Retinal pigment epithelial cell (primary cell): ENCODE measurements at regions not wholly inside any gene's neighbourhood (a gene's known extent, or its start where the extent isn't known, plus 50 kb on each side); places are given as distances from the start of the nearest gene placed in this dataset.
"Not testable (repeated sequence)": the region's sequence is repeated elsewhere in the genome, so short reads cannot be mapped to it uniquely, and the experiment has no call there.

Experiments used
- DNase-seq: peaks from one replicate; pipeline ENCODE4 v3.0.0-alpha.2; 2010; ENCODE audit warnings: low read depth
- H3K4me3 ChIP-seq: 2 replicates; pipeline ENCODE4 v1.5.1; 2011; ENCODE audit warnings: mild to moderate bottlenecking, low read length, control low read depth, moderate library complexity
- TF ChIP-seq, protein P1 (sequence below): conservative IDR thresholded peaks from 2 replicates; pipeline ENCODE4 v1.5.1; 2011; ENCODE audit warnings: low read depth, low read length, control low read depth, inconsistent platforms

DNA sequence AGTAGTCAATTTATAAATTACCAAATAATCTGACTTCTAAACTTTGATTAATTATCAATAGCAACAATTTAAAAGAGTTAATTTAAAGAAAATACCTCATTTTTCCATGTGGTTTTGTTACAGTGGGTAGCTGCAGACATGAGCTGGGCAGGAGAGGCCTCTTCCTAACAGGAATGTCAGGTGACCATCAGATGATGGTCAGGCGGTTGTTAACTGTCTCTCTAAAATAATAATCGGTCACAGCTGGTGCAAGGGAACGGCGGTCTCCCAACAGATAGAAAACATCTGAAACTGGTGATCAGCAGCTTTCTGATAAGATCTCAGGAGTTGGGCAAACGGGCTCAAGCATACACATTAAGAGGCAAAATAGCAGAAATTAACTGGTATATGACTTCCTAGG is 342.7 kb upstream of the CYLC2 start:
- DNase-seq: no peak
- H3K4me3 ChIP-seq: no peak overlapping the region
- TF ChIP-seq, protein P1, sequence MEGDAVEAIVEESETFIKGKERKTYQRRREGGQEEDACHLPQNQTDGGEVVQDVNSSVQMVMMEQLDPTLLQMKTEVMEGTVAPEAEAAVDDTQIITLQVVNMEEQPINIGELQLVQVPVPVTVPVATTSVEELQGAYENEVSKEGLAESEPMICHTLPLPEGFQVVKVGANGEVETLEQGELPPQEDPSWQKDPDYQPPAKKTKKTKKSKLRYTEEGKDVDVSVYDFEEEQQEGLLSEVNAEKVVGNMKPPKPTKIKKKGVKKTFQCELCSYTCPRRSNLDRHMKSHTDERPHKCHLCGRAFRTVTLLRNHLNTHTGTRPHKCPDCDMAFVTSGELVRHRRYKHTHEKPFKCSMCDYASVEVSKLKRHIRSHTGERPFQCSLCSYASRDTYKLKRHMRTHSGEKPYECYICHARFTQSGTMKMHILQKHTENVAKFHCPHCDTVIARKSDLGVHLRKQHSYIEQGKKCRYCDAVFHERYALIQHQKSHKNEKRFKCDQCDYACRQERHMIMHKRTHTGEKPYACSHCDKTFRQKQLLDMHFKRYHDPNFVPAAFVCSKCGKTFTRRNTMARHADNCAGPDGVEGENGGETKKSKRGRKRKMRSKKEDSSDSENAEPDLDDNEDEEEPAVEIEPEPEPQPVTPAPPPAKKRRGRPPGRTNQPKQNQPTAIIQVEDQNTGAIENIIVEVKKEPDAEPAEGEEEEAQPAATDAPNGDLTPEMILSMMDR: no peak

DNA sequence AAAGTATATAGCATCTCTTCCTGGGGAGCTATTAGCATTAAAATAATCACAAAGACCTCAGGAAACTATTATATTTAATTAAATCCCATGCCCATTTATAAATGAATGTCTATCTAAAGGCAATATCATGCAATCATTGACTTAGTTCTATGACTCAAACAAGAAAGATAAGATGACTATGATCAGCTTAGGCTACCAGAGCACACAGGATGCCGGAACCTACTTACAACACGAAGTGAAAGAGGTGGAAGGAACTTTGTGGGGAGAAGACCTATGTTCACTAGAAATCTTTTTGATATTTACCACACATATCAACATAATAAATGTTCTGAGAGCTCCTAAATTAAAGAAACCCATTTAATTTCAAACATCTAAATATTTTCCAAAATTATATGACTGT is 344.2 kb upstream of the CYLC2 start:
- no peak for DNase-seq
- TF ChIP-seq, protein P1: no peak
- no peak overlapping the region for H3K4me3 ChIP-seq

DNA sequence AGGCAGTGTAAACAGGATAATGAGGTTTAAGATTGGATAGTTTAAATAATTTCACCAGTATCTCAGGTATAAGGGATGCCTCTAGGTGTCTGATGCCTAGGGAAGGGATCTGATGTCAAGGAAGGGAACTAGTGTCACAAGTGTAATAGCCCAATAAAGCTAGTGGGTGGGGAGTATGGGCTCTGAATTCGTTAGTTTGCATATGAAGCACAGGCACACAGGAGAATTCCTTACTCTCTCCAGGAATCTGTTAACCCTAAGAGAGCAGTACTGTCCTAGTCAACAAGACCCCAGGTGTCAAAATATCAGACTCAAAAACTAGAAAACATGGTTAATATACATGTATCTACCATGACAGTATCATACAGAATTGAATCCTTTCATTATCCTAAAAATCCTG is 352.5 kb upstream of the CYLC2 start:
- no peak overlapping the region for H3K4me3 ChIP-seq
- TF ChIP-seq, protein P1: no peak
- no peak for DNase-seq

DNA sequence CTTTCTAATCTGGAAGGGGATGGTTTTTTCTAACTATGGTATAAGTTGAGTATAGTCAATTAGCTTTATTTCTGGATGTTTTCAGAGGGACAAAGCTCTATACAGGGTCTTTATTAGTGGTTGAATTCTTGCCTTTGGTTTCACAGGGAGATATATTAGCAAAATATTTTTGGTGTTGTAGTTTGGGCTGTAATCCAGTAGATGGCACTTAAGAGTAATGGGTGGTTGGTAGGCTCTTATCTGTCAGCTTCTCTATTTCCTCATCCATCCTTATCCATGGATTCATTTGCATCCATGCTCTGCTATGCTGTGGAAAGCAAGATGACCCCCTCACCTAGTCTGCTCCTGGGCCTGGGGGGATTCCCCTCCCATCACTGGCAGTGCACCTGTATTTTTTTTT is 363.6 kb upstream of the CYLC2 start:
- TF ChIP-seq, protein P1: peak; percentile 41
- DNase-seq: no peak
- H3K4me3 ChIP-seq: no peak overlapping the region

DNA sequence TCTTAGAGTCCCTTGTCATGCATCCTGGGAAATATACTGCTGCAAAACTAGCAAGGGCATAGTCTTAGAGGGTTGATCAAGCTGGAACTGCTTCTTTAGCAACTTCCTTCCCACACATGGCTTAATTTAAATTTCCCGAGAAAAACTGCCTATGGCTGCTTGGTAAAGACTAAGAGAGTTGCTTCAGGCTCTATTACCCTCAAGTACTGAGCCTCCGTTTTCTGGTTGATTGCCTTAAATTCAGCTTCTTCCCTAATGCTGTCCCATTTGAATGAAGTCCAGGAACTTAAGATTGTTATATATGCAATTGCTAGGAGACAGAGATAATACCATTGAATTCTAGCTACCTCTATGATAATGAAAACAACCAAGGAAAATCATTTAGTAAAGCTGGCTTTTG is 385.7 kb upstream of the CYLC2 start:
- TF ChIP-seq, protein P1: no peak
- no peak overlapping the region for H3K4me3 ChIP-seq
- DNase-seq: no peak

DNA sequence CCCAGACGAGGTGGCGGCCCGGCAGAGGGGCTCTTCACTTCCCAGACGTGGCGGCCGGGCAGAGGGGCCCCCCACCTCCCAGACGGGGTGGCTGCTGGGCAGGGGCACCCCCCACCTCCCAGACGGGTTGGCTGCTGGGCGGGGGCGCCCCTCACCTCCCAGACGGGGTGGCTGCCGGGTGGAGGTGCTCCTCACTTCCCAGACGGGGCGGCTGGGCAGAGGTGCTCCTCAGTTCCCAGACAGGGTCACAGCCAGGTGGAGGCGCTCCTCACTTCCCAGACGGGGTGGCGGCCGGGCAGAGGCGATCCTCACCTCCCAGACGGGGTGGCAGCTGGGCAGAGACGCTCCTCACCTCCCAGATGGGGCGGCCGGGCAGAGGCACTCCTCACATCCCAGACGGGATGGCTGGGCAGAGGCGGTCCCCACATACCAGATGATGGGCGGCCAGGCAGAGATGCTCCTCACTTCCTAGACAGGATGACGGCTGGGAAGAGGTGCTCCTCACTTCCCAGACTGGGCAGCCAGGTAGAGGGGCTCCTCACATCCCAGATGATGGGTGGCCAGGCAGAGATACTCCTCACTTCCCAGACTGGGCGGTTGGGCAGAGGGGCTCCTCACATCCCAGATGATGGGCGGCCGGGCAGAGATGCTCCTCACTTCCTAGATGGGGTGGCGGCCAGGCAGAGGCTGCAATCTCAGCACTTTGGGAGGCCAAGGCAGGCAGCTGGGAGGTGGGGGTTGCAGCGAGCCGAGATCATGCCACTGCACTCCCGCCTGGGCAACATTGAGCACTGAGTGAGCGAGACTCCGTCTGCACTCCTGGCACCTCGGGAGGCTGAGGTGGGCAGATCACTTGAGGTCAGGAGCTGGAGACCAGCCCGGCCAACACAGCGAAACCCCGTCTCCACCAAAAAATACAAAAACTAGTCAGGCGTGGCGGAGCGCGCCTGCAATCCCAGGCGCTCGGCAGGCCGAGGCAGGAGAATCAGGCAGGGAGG is 391.6 kb upstream of the CYLC2 start:
- not testable (repeated sequence) for DNase-seq

DNA sequence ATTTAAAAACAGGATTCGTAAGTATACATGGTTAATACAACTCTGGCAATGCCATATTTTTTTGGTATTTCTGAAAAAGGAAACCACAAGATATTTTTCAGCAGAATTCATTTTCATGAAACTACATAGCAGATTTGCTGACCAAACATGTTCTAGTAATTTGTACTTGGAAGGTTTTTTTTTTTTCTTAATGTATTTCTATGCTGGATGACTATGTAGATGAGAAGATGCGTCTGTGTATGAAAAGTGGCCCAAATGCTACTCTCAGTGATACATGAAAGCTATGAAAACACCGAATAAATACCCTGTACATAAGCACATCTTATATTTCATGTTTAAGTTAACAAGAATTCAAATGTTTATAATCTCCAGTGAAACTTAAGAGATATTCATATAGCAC is 400.9 kb upstream of the CYLC2 start:
- no peak for DNase-seq
- no peak overlapping the region for H3K4me3 ChIP-seq
- TF ChIP-seq, protein P1: no peak

More for the DNA sequence above, 391.6 kb upstream of the CYLC2 start:
- not testable (repeated sequence) for H3K4me3 ChIP-seq
